ENCODE measurements at regions not wholly inside any gene's neighbourhood (a gene's known extent, or its start where the extent isn't known, plus 50 kb on each side); places are given as distances from the start of the nearest gene placed in this dataset.

DNA sequence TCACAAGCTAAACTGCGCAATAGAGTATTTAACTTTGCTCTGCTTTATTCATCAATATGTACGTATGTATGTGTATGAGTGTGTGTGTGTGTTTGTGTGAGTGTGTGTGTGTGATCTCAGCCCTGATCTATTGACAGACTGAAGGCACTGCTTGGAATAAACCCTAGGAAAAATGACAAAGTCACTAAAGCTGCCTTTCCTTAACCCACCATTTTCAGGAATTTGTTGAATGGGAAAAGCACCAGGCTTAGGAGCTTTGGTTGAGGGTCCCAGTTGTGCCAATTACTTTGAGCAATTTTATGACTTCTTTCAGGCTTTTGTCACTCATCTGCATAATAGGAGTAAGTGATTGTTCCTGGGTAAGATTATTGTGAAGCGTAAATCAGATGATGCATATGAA is 108.6 kb upstream of the TLR4 start:
- TF ChIP-seq, protein P1, sequence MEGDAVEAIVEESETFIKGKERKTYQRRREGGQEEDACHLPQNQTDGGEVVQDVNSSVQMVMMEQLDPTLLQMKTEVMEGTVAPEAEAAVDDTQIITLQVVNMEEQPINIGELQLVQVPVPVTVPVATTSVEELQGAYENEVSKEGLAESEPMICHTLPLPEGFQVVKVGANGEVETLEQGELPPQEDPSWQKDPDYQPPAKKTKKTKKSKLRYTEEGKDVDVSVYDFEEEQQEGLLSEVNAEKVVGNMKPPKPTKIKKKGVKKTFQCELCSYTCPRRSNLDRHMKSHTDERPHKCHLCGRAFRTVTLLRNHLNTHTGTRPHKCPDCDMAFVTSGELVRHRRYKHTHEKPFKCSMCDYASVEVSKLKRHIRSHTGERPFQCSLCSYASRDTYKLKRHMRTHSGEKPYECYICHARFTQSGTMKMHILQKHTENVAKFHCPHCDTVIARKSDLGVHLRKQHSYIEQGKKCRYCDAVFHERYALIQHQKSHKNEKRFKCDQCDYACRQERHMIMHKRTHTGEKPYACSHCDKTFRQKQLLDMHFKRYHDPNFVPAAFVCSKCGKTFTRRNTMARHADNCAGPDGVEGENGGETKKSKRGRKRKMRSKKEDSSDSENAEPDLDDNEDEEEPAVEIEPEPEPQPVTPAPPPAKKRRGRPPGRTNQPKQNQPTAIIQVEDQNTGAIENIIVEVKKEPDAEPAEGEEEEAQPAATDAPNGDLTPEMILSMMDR (IDR thresholded peaks at IDR 0.05; ENCODE audit: insufficient read depth, low read length, poor library complexity, severe bottlenecking) = no peak
- TF ChIP-seq EZH2phosphoT487 (conservative IDR thresholded peaks at IDR 0.05; ENCODE audit: low read length) = no peak
